SU-DHL-6 (cell line): ENCODE measurements at regions not wholly inside any gene's neighbourhood (a gene's known extent, or its start where the extent isn't known, plus 50 kb on each side); places are given as distances from the start of the nearest gene placed in this dataset.

ENCODE experiments used
- H2AFZ ChIP-seq: fragments of 200-600 bp; sonication (generic); 2 replicates; pipeline ENCODE4 v1.6.1; 2014; ENCODE audit warnings: low read depth, mild to moderate bottlenecking, moderate library complexity, mixed read lengths, antibody characterized with exemption, low read length; ENCODE audit not compliant: severe bottlenecking
- H3F3A ChIP-seq: fragments of 200-600 bp; shearing (Covaris generic); 2 replicates; pipeline ENCODE4 v1.6.0; 2016; ENCODE audit warnings: antibody characterized with exemption, mild to moderate bottlenecking; ENCODE audit not compliant: insufficient read depth
- H3K27ac ChIP-seq: fragments of 200-600 bp; sonication (generic); 2 replicates; pipeline ENCODE4 v1.5.1; 2016; ENCODE audit warnings: low read depth, mild to moderate bottlenecking, low read length, moderate library complexity, mixed read lengths
- H3K27me3 ChIP-seq: fragments of 200-600 bp; sonication (generic), shearing (Covaris generic); 2 replicates; pipeline ENCODE4 v1.6.0; 2014; ENCODE audit warnings: mild to moderate bottlenecking, low read length
- H3K36me3 ChIP-seq: fragments of 200-600 bp; sonication (generic); 2 replicates; pipeline ENCODE4 v1.6.1; 2014; ENCODE audit warnings: mild to moderate bottlenecking, low read length, mixed read lengths
- H3K4me2 ChIP-seq: fragments of 300-600, 200-600 bp; shearing (Covaris generic), sonication (generic); 2 replicates; pipeline ENCODE4 v1.6.0; 2014; ENCODE audit warnings: low read length, low read depth, mild to moderate bottlenecking; ENCODE audit not compliant: poor library complexity, severe bottlenecking
- H3K4me3 ChIP-seq: fragments of 200-600 bp; sonication (generic); 2 replicates; pipeline ENCODE4 v1.5.1; 2014; ENCODE audit warnings: antibody characterized with exemption, low read length, mild to moderate bottlenecking, mixed read lengths; ENCODE audit not compliant: insufficient read depth, poor library complexity, severe bottlenecking
- H3K79me2 ChIP-seq: fragments of 200-600 bp; sonication (generic); 2 replicates; pipeline ENCODE4 v1.6.1; 2014; ENCODE audit warnings: mild to moderate bottlenecking, low read length, moderate library complexity; ENCODE audit not compliant: insufficient read depth
- H3K9ac ChIP-seq: fragments of 200-600 bp; sonication (generic); 2 replicates; pipeline ENCODE4 v1.7.0; 2014; ENCODE audit warnings: mild to moderate bottlenecking, low read length
- H3K9me2 ChIP-seq: fragments of 200-600 bp; sonication (generic); replicated peaks from 2 replicates; pipeline ENCODE4 v1.6.1; 2014; ENCODE audit warnings: low read length; ENCODE audit not compliant: insufficient read depth
- H3K9me3 ChIP-seq: fragments of 200-600 bp; sonication (generic); 2 replicates; pipeline ENCODE4 v1.6.1; 2014; ENCODE audit warnings: low read length, mixed read lengths; ENCODE audit not compliant: insufficient read depth
- H4K20me1 ChIP-seq: fragments of 200-600 bp; sonication (generic); 2 replicates; pipeline ENCODE4 v1.6.1; 2014; ENCODE audit warnings: low read depth, mild to moderate bottlenecking, antibody characterized with exemption, low read length, moderate library complexity, mixed read lengths
- CTCF ChIP-seq: fragments of 200-600 bp; sonication (generic); IDR thresholded peaks from one replicate; pipeline ENCODE4 v1.5.1; 2017; ENCODE audit warnings: antibody characterized with exemption, mild to moderate bottlenecking, low read length, moderate library complexity; ENCODE audit not compliant: insufficient read depth, poor library complexity, severe bottlenecking
- EZH2phosphoT487 ChIP-seq: fragments of 200-600 bp; sonication (generic), shearing (Covaris generic); conservative IDR thresholded peaks from 2 replicates; pipeline ENCODE4 v1.6.1; 2018; ENCODE audit warnings: mild to moderate bottlenecking, antibody characterized with exemption, low read length, moderate library complexity, mixed read lengths

- no peak overlapping the region for H2AFZ ChIP-seq
- no peak for TF ChIP-seq CTCF
- TF ChIP-seq EZH2phosphoT487: no peak
- H3K36me3 ChIP-seq: no peaks in the 10 kb centered on the region
- no peaks in the 10 kb centered on the region for H3F3A ChIP-seq
- H4K20me1 ChIP-seq: no peaks in the 10 kb centered on the region
- H3K9me2 ChIP-seq: no peaks in the 10 kb centered on the region
- H3K27me3 ChIP-seq: no peaks in the 10 kb centered on the region
- H3K9me3 ChIP-seq: no peaks in the 10 kb centered on the region
- H3K4me2 ChIP-seq: no peak overlapping the region
- no peak overlapping the region for H3K9ac ChIP-seq
- H3K79me2 ChIP-seq: no peaks in the 10 kb centered on the region
- no peak overlapping the region for H3K4me3 ChIP-seq
- H3K27ac ChIP-seq: no peak overlapping the region
Observed at GRCh38 chr1:164333387-164333786, 225.6 kb upstream of the PBX1 start.

- Histone ChIP-seq H3K36me3 (no peaks in the 10 kb centered on the region), H2AFZ (no peak overlapping the region), H4K20me1 (no peaks in the 10 kb centered on the region), H3K4me3 (no peak overlapping the region), H3K4me2 (no peak overlapping the region), H3K9ac (no peak overlapping the region), H3K9me3 (no peaks in the 10 kb centered on the region), H3K79me2 (no peaks in the 10 kb centered on the region), H3K9me2 (no peaks in the 10 kb centered on the region), H3K27ac (no peak overlapping the region), H3K27me3 (no peaks in the 10 kb centered on the region), H3F3A (no peaks in the 10 kb centered on the region)
- TF ChIP-seq EZH2phosphoT487 (no peak), CTCF (no peak)
Observed at GRCh38 chr1:164337394-164337793, 221.6 kb upstream of the PBX1 start.

GRCh38 chr1:164337885-164338284 lies 221.1 kb upstream of the PBX1 start:
- no peak for TF ChIP-seq CTCF
- no peak for TF ChIP-seq EZH2phosphoT487
- H2AFZ ChIP-seq: no peak overlapping the region
- H3K9me2 ChIP-seq: no peaks in the 10 kb centered on the region
- no peaks in the 10 kb centered on the region for H4K20me1 ChIP-seq
- H3K9me3 ChIP-seq: no peaks in the 10 kb centered on the region
- no peak overlapping the region for H3K9ac ChIP-seq
- H3K79me2 ChIP-seq: no peaks in the 10 kb centered on the region
- H3K4me3 ChIP-seq: no peak overlapping the region
- no peaks in the 10 kb centered on the region for H3K27me3 ChIP-seq
- H3K36me3 ChIP-seq: no peaks in the 10 kb centered on the region
- H3F3A ChIP-seq: no peaks in the 10 kb centered on the region
- H3K27ac ChIP-seq: no peak overlapping the region
- no peak overlapping the region for H3K4me2 ChIP-seq

- Histone ChIP-seq H3K9me2 (no peaks in the 10 kb centered on the region), H4K20me1 (no peaks in the 10 kb centered on the region), H3K4me2 (no peak overlapping the region), H3K4me3 (no peak overlapping the region), H2AFZ (no peak overlapping the region), H3K36me3 (no peaks in the 10 kb centered on the region), H3F3A (no peaks in the 10 kb centered on the region), H3K27ac (no peak overlapping the region), H3K9ac (no peak overlapping the region), H3K79me2 (no peaks in the 10 kb centered on the region), H3K9me3 (no peaks in the 10 kb centered on the region), H3K27me3 (no peaks in the 10 kb centered on the region)
- no peak for TF ChIP-seq EZH2phosphoT487
- no peak for TF ChIP-seq CTCF
Observed at GRCh38 chr1:164343189-164343588, 215.8 kb upstream of the PBX1 start.
